ENCODE measurements at regions not wholly inside any gene's neighbourhood (a gene's known extent, or its start where the extent isn't known, plus 50 kb on each side); places are given as distances from the start of the nearest gene placed in this dataset.

GRCh38 chr3:55128225-55128823 lies 200.5 kb upstream of the LRTM1 start:
- intact Hi-C loops (cut with DNase I): no loop called here
- no peaks in the 10 kb centered on the region for H3K4me1 ChIP-seq (ENCODE audit: control insufficient read depth in 2 of 3, insufficient read depth in 2 of 3, low read depth in 1 of 3, low read length in 3 of 3)
- no peak overlapping the region for H3K4me3 ChIP-seq (ENCODE audit: low read length in 3 of 3)
- no peak overlapping the region for H3K27ac ChIP-seq (ENCODE audit: low read depth in 2 of 2, low read length in 2 of 2)
- H3K27me3 ChIP-seq (ENCODE audit: control insufficient read depth, insufficient read depth, low read length): no peaks in the 10 kb centered on the region
- no peak overlapping the region for H3K9ac ChIP-seq (ENCODE audit: low read length in 3 of 3)
- no peaks in the 10 kb centered on the region for H3K36me3 ChIP-seq (ENCODE audit: control insufficient read depth in 2 of 3, insufficient read depth in 3 of 3, low read length in 3 of 3)
- no peak for TF ChIP-seq CTCF (IDR thresholded peaks at IDR 0.05; ENCODE audit: borderline replicate concordance, extremely low read depth, insufficient read depth)
- no peak for FAIRE-seq
- DNase-seq: peak in 3 of 5 donors; percentile 21 to 78 (median 72)
- no peaks in the 10 kb centered on the region for H3K9me3 ChIP-seq (ENCODE audit: control insufficient read depth in 2 of 3, insufficient read depth in 1 of 3, low read length in 3 of 3)

GRCh38 chr3:55127565-55127964 lies 199.7 kb upstream of the LRTM1 start:
- Histone ChIP-seq H3K4me3 (ENCODE audit: low read length in 3 of 3) (no peak overlapping the region), H3K9ac (ENCODE audit: low read length in 3 of 3) (no peak overlapping the region), H3K27me3 (ENCODE audit: control insufficient read depth, insufficient read depth, low read length) (no peaks in the 10 kb centered on the region), H3K4me1 (ENCODE audit: control insufficient read depth in 2 of 3, insufficient read depth in 2 of 3, low read depth in 1 of 3, low read length in 3 of 3) (no peaks in the 10 kb centered on the region), H3K27ac (ENCODE audit: low read depth in 2 of 2, low read length in 2 of 2) (no peak overlapping the region), H3K36me3 (ENCODE audit: control insufficient read depth in 2 of 3, insufficient read depth in 3 of 3, low read length in 3 of 3) (no peaks in the 10 kb centered on the region), H3K9me3 (ENCODE audit: control insufficient read depth in 2 of 3, insufficient read depth in 1 of 3, low read length in 3 of 3) (no peaks in the 10 kb centered on the region)
- intact Hi-C loops (cut with DNase I): no loop called here
- no peak for TF ChIP-seq CTCF (IDR thresholded peaks at IDR 0.05; ENCODE audit: borderline replicate concordance, extremely low read depth, insufficient read depth)
- no peak for DNase-seq
- no peak for FAIRE-seq

DNA sequence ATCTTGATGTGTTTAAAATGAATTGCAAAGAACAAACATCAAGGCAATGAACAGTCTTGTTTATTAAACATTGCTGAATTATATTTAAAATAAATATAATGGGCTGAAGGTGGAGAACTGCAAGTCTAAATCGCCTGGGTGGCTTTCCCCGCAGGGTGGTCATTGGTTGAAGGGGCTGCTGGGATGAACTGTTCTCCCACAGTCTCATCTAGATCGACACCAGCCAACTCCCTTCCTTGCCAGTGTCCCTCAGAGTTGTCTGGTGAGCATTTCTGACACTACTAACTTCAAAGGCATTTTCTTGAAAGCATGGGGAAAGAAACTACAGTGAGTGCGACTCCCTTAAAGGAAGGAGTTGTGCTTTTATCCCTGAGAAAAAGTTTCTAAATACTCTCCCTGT lies 196.5 kb upstream of the LRTM1 start:
- intact Hi-C loops (cut with DNase I): no loop called here
- Histone ChIP-seq H3K4me1 (ENCODE audit: control insufficient read depth in 2 of 3, insufficient read depth in 2 of 3, low read depth in 1 of 3, low read length in 3 of 3) (no peaks in the 10 kb centered on the region), H3K9me3 (ENCODE audit: control insufficient read depth in 2 of 3, insufficient read depth in 1 of 3, low read length in 3 of 3) (no peaks in the 10 kb centered on the region), H3K9ac (ENCODE audit: low read length in 3 of 3) (no peak overlapping the region), H3K36me3 (ENCODE audit: control insufficient read depth in 2 of 3, insufficient read depth in 3 of 3, low read length in 3 of 3) (no peaks in the 10 kb centered on the region), H3K27me3 (ENCODE audit: control insufficient read depth, insufficient read depth, low read length) (no peaks in the 10 kb centered on the region), H3K27ac (ENCODE audit: low read depth in 2 of 2, low read length in 2 of 2) (no peak overlapping the region), H3K4me3 (ENCODE audit: low read length in 3 of 3) (no peak overlapping the region)
- DNase-seq (no peak), FAIRE-seq (no peak)
- TF ChIP-seq CTCF (IDR thresholded peaks at IDR 0.05; ENCODE audit: borderline replicate concordance, extremely low read depth, insufficient read depth): no peak
